Central memory CD8-positive, alpha-beta T cell (primary cell): ENCODE measurements at regions not wholly inside any gene's neighbourhood (a gene's known extent, or its start where the extent isn't known, plus 50 kb on each side); places are given as distances from the start of the nearest gene placed in this dataset.

Experiments used
- ATAC-seq: fragments of 150-1000 bp; cut with Tn5 transposase; replicated peaks from 2 replicates; pipeline ENCODE4 v1.10.0; 2022; ENCODE audit warnings: mild to moderate bottlenecking, moderate FRiP score, moderate number of reproducible peaks; ENCODE audit not compliant: poor library complexity, severe bottlenecking; ENCODE audit errors: extremely low read depth
- DNase-seq, 2 donors: peaks; one replicate each; pipeline ENCODE4 v3.0.0; 2021; ENCODE audit warnings: low spot score in 2 of 2
- H3K27ac Mint-ChIP-seq: one replicate; pipeline ENCODE4 v1.8.0; 2022; ENCODE audit warnings: low read depth, mild to moderate bottlenecking, moderate library complexity, mixed read lengths
- H3K27me3 Mint-ChIP-seq: one replicate; pipeline ENCODE4 v1.8.0; 2022; ENCODE audit warnings: mixed read lengths
- H3K36me3 Mint-ChIP-seq: one replicate; pipeline ENCODE4 v1.8.0; 2022; ENCODE audit warnings: mild to moderate bottlenecking, moderate library complexity, mixed read lengths; ENCODE audit not compliant: insufficient read depth
- H3K4me1 Mint-ChIP-seq: one replicate; pipeline ENCODE4 v1.8.0; 2022; ENCODE audit warnings: mixed read lengths
- H3K4me3 Mint-ChIP-seq: one replicate; pipeline ENCODE4 v1.8.0; 2022; ENCODE audit warnings: mild to moderate bottlenecking, moderate library complexity, mixed read lengths
- H3K9me3 Mint-ChIP-seq: one replicate; pipeline ENCODE4 v1.8.0; 2022; ENCODE audit warnings: mixed read lengths

DNA sequence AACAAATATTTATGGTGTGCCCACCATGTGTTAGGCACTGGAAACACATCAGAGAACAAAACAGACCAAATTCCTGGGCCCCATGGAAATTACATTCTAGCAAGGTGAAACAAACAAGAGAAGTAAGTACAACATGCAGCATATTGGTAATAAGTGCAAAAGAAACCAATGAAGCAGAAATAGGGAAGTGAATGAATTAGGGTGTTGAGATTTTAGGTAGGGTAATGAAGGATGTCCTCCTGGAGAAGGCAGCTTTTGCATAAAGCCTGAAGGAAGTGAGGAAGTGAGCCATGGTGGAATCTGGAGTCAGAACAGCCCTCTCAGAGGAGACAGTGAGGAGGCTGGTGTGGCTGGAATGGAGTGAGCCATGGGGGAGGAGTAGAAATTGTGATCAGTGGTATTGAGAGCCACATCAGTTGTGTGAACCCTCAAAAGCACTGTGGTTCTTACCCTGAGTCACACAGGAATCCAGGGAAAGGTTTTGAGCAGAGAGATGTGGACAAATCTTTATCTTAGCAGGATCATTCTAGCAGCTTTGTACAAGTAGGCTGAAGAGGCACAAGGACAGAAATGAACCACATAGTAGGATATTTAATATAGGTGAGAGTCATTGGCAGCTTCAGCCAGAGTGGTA lies 52.7 kb upstream of the ARL15 start:
- no peak overlapping the region for H3K4me3 Mint-ChIP-seq
- no peaks in the 10 kb centered on the region for H3K9me3 Mint-ChIP-seq
- H3K36me3 Mint-ChIP-seq = no peaks in the 10 kb centered on the region
- H3K27ac Mint-ChIP-seq = no peak overlapping the region
- H3K27me3 Mint-ChIP-seq = peaks cover 49% of the 10 kb centered on the region
- ATAC-seq = no peak
- no peaks in the 10 kb centered on the region for H3K4me1 Mint-ChIP-seq
- DNase-seq = no peak

- H3K27ac Mint-ChIP-seq = no peak overlapping the region
- no peak overlapping the region for H3K4me3 Mint-ChIP-seq
- no peaks in the 10 kb centered on the region for H3K4me1 Mint-ChIP-seq
- ATAC-seq (no peak), DNase-seq (no peak)
- no peaks in the 10 kb centered on the region for H3K9me3 Mint-ChIP-seq
- H3K27me3 Mint-ChIP-seq = peaks cover 54% of the 10 kb centered on the region
- no peaks in the 10 kb centered on the region for H3K36me3 Mint-ChIP-seq
Measured at GRCh38 chr5:54362434-54362833, 52.1 kb upstream of the ARL15 start.

DNA sequence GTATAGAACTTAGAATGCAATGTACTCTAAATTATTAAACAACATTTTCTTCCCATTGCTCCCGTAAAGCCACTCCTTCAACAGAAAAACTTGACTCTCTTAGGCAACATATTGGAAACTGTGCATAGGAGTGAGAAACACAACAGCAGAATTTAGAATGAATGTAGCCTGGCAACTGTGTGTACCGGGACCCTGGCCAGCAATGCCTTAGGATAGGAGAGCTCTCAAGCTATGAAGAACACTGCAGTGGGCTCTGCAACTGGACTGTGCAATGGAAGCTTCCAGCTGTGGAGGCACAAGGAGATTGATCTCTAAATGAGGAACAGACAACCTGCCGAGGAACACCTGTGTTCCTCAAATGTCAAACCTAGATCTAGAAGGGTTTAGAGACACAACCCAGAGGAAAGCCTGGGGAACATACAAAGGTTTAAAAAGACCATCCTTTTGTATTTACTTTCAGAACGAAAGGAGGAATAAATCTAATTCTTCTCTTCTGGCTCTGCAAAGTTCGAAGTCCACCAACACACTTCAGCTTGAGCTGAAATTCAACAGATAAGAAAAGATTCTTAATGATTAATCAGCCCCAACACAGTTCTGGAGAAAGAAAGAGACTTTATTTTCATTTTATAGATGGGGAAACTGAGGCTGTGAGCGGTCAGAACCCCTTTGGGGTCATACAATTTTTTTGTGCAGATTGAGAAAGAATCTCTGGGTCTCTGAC lies 51.5 kb upstream of the ARL15 start:
- H3K4me1 Mint-ChIP-seq = no peaks in the 10 kb centered on the region
- no peak overlapping the region for H3K27ac Mint-ChIP-seq
- H3K36me3 Mint-ChIP-seq = no peaks in the 10 kb centered on the region
- ATAC-seq (no peak), DNase-seq (no peak)
- H3K27me3 Mint-ChIP-seq = peaks cover 59% of the 10 kb centered on the region
- no peak overlapping the region for H3K4me3 Mint-ChIP-seq
- H3K9me3 Mint-ChIP-seq = no peaks in the 10 kb centered on the region

DNA sequence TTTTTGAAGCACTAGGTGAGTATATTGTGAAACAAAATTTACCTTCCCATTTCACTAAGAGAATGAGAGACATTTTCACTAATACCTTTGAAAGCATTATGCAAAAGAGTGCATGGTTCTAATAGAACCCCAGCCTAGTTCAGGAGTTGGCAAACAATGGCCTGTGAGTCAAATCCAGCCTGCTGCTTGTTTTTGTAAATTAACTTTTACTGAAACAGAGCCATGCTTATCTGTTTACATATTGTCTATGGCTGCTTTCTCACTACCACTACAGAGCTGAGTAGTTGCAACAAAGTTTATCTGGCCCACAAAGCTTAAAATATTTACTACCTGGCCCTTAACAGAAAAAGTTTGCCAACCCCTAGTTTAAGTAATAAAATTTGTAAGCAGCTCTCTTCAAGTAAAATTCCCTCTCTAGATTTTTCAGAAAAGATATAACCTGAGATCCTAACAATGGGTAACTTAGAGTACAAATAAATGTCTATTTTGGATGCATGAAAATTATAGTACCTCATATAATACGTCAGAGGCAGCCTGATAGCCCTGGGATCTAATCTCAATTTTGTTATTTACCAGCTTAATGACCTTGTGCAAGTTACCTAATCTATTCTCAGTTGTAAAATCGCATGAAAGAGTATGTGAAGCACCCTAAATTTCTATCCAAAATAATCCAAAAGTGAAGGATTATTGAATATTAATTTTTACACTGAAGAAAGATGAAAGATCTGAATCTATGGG lies 50.7 kb upstream of the ARL15 start:
- no peaks in the 10 kb centered on the region for H3K4me1 Mint-ChIP-seq
- H3K27ac Mint-ChIP-seq = no peak overlapping the region
- H3K9me3 Mint-ChIP-seq = no peaks in the 10 kb centered on the region
- H3K4me3 Mint-ChIP-seq = no peak overlapping the region
- H3K27me3 Mint-ChIP-seq = peaks cover 61% of the 10 kb centered on the region
- ATAC-seq (no peak), DNase-seq (no peak)
- H3K36me3 Mint-ChIP-seq = no peaks in the 10 kb centered on the region
